ENCODE measurements at regions not wholly inside any gene's neighbourhood (a gene's known extent, or its start where the extent isn't known, plus 50 kb on each side); places are given as distances from the start of the nearest gene placed in this dataset.
"Not testable (repeated sequence)": the region's sequence is repeated elsewhere in the genome, so short reads cannot be mapped to it uniquely, and the experiment has no call there.

- intact Hi-C loops (cut with micrococcal nuclease) = no loop called here
- H3K27me3 Mint-ChIP-seq = no peaks in the 10 kb centered on the region
- no peaks in the 10 kb centered on the region for H3K36me3 Mint-ChIP-seq
- CTCF ChIA-PET (ENCODE audit: partially characterized antibody) = no interaction called here
- Histone ChIP-seq H3K27me3 (ENCODE audit: insufficient read depth, low read length) (no peaks in the 10 kb centered on the region), H3K4me3 (ENCODE audit: low read length in 2 of 2) (no peak overlapping the region), H3K9me3 (ENCODE audit: control insufficient read depth in 1 of 2, low read length in 2 of 2) (no peaks in the 10 kb centered on the region), H3K27ac (ENCODE audit: low read depth, low read length) (no peak overlapping the region), H3K4me1 (ENCODE audit: insufficient read depth, low read length) (no peaks in the 10 kb centered on the region), H3K36me3 (ENCODE audit: insufficient read depth, low read length) (no peaks in the 10 kb centered on the region)
- no peaks in the 10 kb centered on the region for H3K4me1 Mint-ChIP-seq
- H3K27ac Mint-ChIP-seq = no peak overlapping the region
- no peak overlapping the region for H3K4me3 Mint-ChIP-seq
- DNase-seq = no peak
- peaks cover 0 to 5% (median 0%) of the 10 kb centered on the region in 8 donors for H3K9me3 Mint-ChIP-seq
- POLR2A ChIA-PET (ENCODE audit: partially characterized antibody) = no interaction called here
Measured at GRCh38 chr1:98575955-98576354, 85.6 kb upstream of the SNX7 start.

GRCh38 chr1:98565951-98566350 is 95.6 kb upstream of the SNX7 start:
- peaks cover 0 to 20% (median 8%) of the 10 kb centered on the region in 8 donors for H3K9me3 Mint-ChIP-seq
- no peak for DNase-seq
- Histone ChIP-seq H3K9me3 (ENCODE audit: control insufficient read depth in 1 of 2, low read length in 2 of 2) (no peaks in the 10 kb centered on the region), H3K36me3 (ENCODE audit: insufficient read depth, low read length) (no peaks in the 10 kb centered on the region), H3K4me1 (ENCODE audit: insufficient read depth, low read length) (no peaks in the 10 kb centered on the region), H3K4me3 (ENCODE audit: low read length in 2 of 2) (no peak overlapping the region), H3K27ac (ENCODE audit: low read depth, low read length) (no peak overlapping the region), H3K27me3 (ENCODE audit: insufficient read depth, low read length) (no peaks in the 10 kb centered on the region)
- ChIA-PET CTCF (ENCODE audit: partially characterized antibody) (no interaction called here), POLR2A (ENCODE audit: partially characterized antibody) (no interaction called here)
- no peak overlapping the region for H3K4me3 Mint-ChIP-seq
- H3K27me3 Mint-ChIP-seq = peaks cover 0 to 4% of the 10 kb centered on the region in 2 donors
- intact Hi-C loops (cut with micrococcal nuclease) = no loop called here
- H3K27ac Mint-ChIP-seq = no peak overlapping the region
- no peaks in the 10 kb centered on the region for H3K4me1 Mint-ChIP-seq
- no peaks in the 10 kb centered on the region for H3K36me3 Mint-ChIP-seq

- Histone ChIP-seq H3K9me3 (ENCODE audit: control insufficient read depth in 1 of 2, low read length in 2 of 2) (no peaks in the 10 kb centered on the region), H3K27ac (ENCODE audit: low read depth, low read length) (no peak overlapping the region), H3K36me3 (ENCODE audit: insufficient read depth, low read length) (no peaks in the 10 kb centered on the region), H3K27me3 (ENCODE audit: insufficient read depth, low read length) (no peaks in the 10 kb centered on the region), H3K4me1 (ENCODE audit: insufficient read depth, low read length) (no peaks in the 10 kb centered on the region), H3K4me3 (ENCODE audit: low read length in 2 of 2) (no peak overlapping the region)
- Mint-ChIP-seq H3K9me3 (peaks cover 4 to 19% (median 9%) of the 10 kb centered on the region in 8 donors), H3K27me3 (peaks cover 0 to 2% of the 10 kb centered on the region in 2 donors), H3K27ac (no peak overlapping the region), H3K4me3 (no peak overlapping the region), H3K36me3 (no peaks in the 10 kb centered on the region), H3K4me1 (no peaks in the 10 kb centered on the region)
- ChIA-PET CTCF (ENCODE audit: partially characterized antibody) (no interaction called here), POLR2A (ENCODE audit: partially characterized antibody) (no interaction called here)
- no peak for DNase-seq
- intact Hi-C loops (cut with micrococcal nuclease) = no loop called here
Measured at GRCh38 chr1:98559291-98559690, 102.2 kb upstream of the SNX7 start.

GRCh38 chr1:98557895-98558294 is 103.6 kb upstream of the SNX7 start:
- Mint-ChIP-seq H3K9me3 (peaks cover 4 to 16% (median 6%) of the 10 kb centered on the region in 8 donors), H3K4me1 (no peaks in the 10 kb centered on the region), H3K27me3 (no peaks in the 10 kb centered on the region), H3K4me3 (no peak overlapping the region), H3K36me3 (no peaks in the 10 kb centered on the region), H3K27ac (no peak overlapping the region)
- POLR2A ChIA-PET (ENCODE audit: partially characterized antibody) = no interaction called here
- DNase-seq = no peak
- Histone ChIP-seq H3K4me3 (ENCODE audit: low read length in 2 of 2) (no peak overlapping the region), H3K27me3 (ENCODE audit: insufficient read depth, low read length) (no peaks in the 10 kb centered on the region), H3K27ac (ENCODE audit: low read depth, low read length) (no peak overlapping the region), H3K9me3 (ENCODE audit: control insufficient read depth in 1 of 2, low read length in 2 of 2) (no peaks in the 10 kb centered on the region), H3K36me3 (ENCODE audit: insufficient read depth, low read length) (no peaks in the 10 kb centered on the region), H3K4me1 (ENCODE audit: insufficient read depth, low read length) (no peaks in the 10 kb centered on the region)
- CTCF ChIA-PET (ENCODE audit: partially characterized antibody) = no interaction called here
- intact Hi-C loops (cut with micrococcal nuclease) = no loop called here

GRCh38 chr1:98556521-98557158 is 104.9 kb upstream of the SNX7 start:
- Histone ChIP-seq H3K27ac (ENCODE audit: low read depth, low read length) (no peak overlapping the region), H3K4me1 (ENCODE audit: insufficient read depth, low read length) (no peaks in the 10 kb centered on the region), H3K4me3 (ENCODE audit: low read length in 2 of 2) (no peak overlapping the region), H3K36me3 (ENCODE audit: insufficient read depth, low read length) (no peaks in the 10 kb centered on the region), H3K27me3 (ENCODE audit: insufficient read depth, low read length) (no peaks in the 10 kb centered on the region), H3K9me3 (ENCODE audit: control insufficient read depth in 1 of 2, low read length in 2 of 2) (no peaks in the 10 kb centered on the region)
- H3K4me3 Mint-ChIP-seq = no peak overlapping the region
- peaks cover 0 to 7% (median 2%) of the 10 kb centered on the region in 8 donors for H3K9me3 Mint-ChIP-seq
- intact Hi-C loops (cut with micrococcal nuclease) = no loop called here
- peaks cover 0 to 2% of the 10 kb centered on the region in 2 donors for H3K27me3 Mint-ChIP-seq
- POLR2A ChIA-PET (ENCODE audit: partially characterized antibody) = no interaction called here
- no peak overlapping the region for H3K27ac Mint-ChIP-seq
- H3K36me3 Mint-ChIP-seq = no peaks in the 10 kb centered on the region
- H3K4me1 Mint-ChIP-seq = no peaks in the 10 kb centered on the region
- CTCF ChIA-PET (ENCODE audit: partially characterized antibody) = no interaction called here
- DNase-seq = peak in 1 of 5 donors; percentile 0

GRCh38 chr1:98555814-98556213 is 105.7 kb upstream of the SNX7 start:
- Mint-ChIP-seq H3K27me3 (peaks cover 0 to 2% of the 10 kb centered on the region in 2 donors), H3K27ac (no peak overlapping the region), H3K36me3 (no peaks in the 10 kb centered on the region), H3K4me3 (no peak overlapping the region), H3K4me1 (no peaks in the 10 kb centered on the region), H3K9me3 (peaks cover 0 to 5% (median under 1%) of the 10 kb centered on the region in 8 donors)
- ChIA-PET POLR2A (ENCODE audit: partially characterized antibody) (no interaction called here), CTCF (ENCODE audit: partially characterized antibody) (no interaction called here)
- no peak for DNase-seq
- no peaks in the 10 kb centered on the region for H3K36me3 ChIP-seq (ENCODE audit: insufficient read depth, low read length)
- H3K4me1 ChIP-seq (ENCODE audit: insufficient read depth, low read length) = no peaks in the 10 kb centered on the region
- intact Hi-C loops (cut with micrococcal nuclease) = no loop called here
- no peaks in the 10 kb centered on the region for H3K27me3 ChIP-seq (ENCODE audit: insufficient read depth, low read length)
- no peak overlapping the region for H3K4me3 ChIP-seq (ENCODE audit: low read length in 2 of 2)
- no peak overlapping the region for H3K27ac ChIP-seq (ENCODE audit: low read depth, low read length)
- H3K9me3 ChIP-seq (ENCODE audit: control insufficient read depth in 1 of 2, low read length in 2 of 2) = no peaks in the 10 kb centered on the region

DNA sequence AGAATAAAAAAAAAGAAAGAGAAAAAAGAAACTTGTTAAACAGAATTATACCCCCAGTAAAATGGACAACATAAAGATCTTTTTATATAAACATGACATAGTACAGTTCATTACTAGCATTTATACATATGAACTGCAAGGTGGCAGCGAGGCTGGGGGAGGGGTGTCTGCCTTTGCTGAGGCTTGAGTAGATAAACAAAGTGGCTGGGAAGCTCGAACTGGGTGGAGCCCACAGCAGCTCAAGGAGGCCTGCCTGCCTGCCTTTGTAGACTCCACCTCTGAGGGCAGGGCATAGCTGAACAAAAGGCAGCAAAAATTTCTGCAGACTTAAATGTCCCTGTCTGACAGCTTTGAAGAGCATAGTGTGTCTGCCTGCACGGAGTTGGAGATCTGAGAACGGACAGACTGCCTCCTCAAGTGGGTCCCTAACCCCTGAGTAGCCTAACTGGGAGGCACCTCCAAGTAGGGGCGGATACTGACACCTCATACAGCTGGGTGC is 108.9 kb upstream of the SNX7 start:
- H3K36me3 Mint-ChIP-seq; DNase-seq; H3K27me3 ChIP-seq (ENCODE audit: insufficient read depth, low read length); CTCF ChIA-PET (ENCODE audit: partially characterized antibody); H3K9me3 Mint-ChIP-seq; H3K36me3 ChIP-seq (ENCODE audit: insufficient read depth, low read length); H3K4me1 ChIP-seq (ENCODE audit: insufficient read depth, low read length); H3K4me3 Mint-ChIP-seq; H3K27ac Mint-ChIP-seq; H3K4me3 ChIP-seq (ENCODE audit: low read length in 2 of 2); H3K27me3 Mint-ChIP-seq; H3K4me1 Mint-ChIP-seq; H3K9me3 ChIP-seq (ENCODE audit: control insufficient read depth in 1 of 2, low read length in 2 of 2); POLR2A ChIA-PET (ENCODE audit: partially characterized antibody); intact Hi-C loops (cut with micrococcal nuclease); H3K27ac ChIP-seq (ENCODE audit: low read depth, low read length): not testable (repeated sequence)

GRCh38 chr1:98550076-98550475 is 111.4 kb upstream of the SNX7 start:
- Histone ChIP-seq H3K36me3 (ENCODE audit: insufficient read depth, low read length) (no peaks in the 10 kb centered on the region), H3K27ac (ENCODE audit: low read depth, low read length) (no peak overlapping the region), H3K4me3 (ENCODE audit: low read length in 2 of 2) (no peak overlapping the region), H3K9me3 (ENCODE audit: control insufficient read depth in 1 of 2, low read length in 2 of 2) (no peaks in the 10 kb centered on the region), H3K4me1 (ENCODE audit: insufficient read depth, low read length) (no peaks in the 10 kb centered on the region), H3K27me3 (ENCODE audit: insufficient read depth, low read length) (no peaks in the 10 kb centered on the region)
- H3K27me3 Mint-ChIP-seq = peaks cover 0 to 2% of the 10 kb centered on the region in 2 donors
- CTCF ChIA-PET (ENCODE audit: partially characterized antibody) = no interaction called here
- peaks cover 0 to 7% (median 1%) of the 10 kb centered on the region in 8 donors for H3K9me3 Mint-ChIP-seq
- intact Hi-C loops (cut with micrococcal nuclease) = no loop called here
- no peaks in the 10 kb centered on the region for H3K36me3 Mint-ChIP-seq
- POLR2A ChIA-PET (ENCODE audit: partially characterized antibody) = no interaction called here
- no peak for DNase-seq
- H3K4me3 Mint-ChIP-seq = no peak overlapping the region
- no peaks in the 10 kb centered on the region for H3K4me1 Mint-ChIP-seq
- no peak overlapping the region for H3K27ac Mint-ChIP-seq

All from CD4-positive, alpha-beta memory T cell (primary cell).